NAMALWA (cell line): ENCODE measurements at regions not wholly inside any gene's neighbourhood (a gene's known extent, or its start where the extent isn't known, plus 50 kb on each side); places are given as distances from the start of the nearest gene placed in this dataset.
"Not testable (repeated sequence)": the region's sequence is repeated elsewhere in the genome, so short reads cannot be mapped to it uniquely, and the experiment has no call there.

Experiments used
- DNase-seq: peaks from one replicate; pipeline ENCODE4 v3.0.0-alpha.2; 2015; ENCODE audit warnings: low spot score

- DNase-seq: no peak
Measured at GRCh38 chr9:96064826-96065481, 189.5 kb downstream of the ERCC6L2 start.

DNA sequence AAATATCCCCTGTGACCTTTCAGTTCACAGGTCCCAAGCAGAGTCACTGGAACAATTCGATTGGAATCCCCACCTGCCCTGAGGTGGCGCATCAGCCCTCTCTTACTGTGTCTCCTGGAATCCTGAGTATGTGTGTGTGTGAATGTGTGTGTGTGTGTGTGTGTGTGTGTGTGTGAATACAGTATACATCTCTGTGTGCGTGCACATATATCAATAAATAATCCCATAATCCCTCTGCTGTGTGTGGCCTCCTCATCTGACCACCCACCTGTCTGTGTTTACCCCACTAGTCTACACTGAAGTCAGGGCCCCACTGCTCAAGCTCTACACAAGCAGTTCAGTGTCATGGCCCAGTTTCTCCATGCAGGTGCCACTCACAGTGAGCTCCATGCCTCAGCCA, 187.4 kb downstream of the ERCC6L2 start:
- no peak for DNase-seq

- DNase-seq: no peak
Measured at GRCh38 chr9:96062031-96062430, 186.5 kb downstream of the ERCC6L2 start.

- DNase-seq: peak; percentile 37
Measured at GRCh38 chr9:96061293-96061987, 185.9 kb downstream of the ERCC6L2 start.

GRCh38 chr9:96058218-96058617, 182.7 kb downstream of the ERCC6L2 start:
- DNase-seq: no peak

- no peak for DNase-seq
Measured at GRCh38 chr9:96057155-96057554, 181.7 kb downstream of the ERCC6L2 start.

GRCh38 chr9:96056226-96056625, 180.7 kb downstream of the ERCC6L2 start:
- DNase-seq: no peak

- DNase-seq: not testable (repeated sequence)
Measured at GRCh38 chr9:96054248-96054647, 178.8 kb downstream of the ERCC6L2 start.

GRCh38 chr9:96052686-96053085, 177.2 kb downstream of the ERCC6L2 start:
- no peak for DNase-seq

- peak; percentile 23 for DNase-seq
Measured at GRCh38 chr9:96051423-96051822, 175.9 kb downstream of the ERCC6L2 start.

DNA sequence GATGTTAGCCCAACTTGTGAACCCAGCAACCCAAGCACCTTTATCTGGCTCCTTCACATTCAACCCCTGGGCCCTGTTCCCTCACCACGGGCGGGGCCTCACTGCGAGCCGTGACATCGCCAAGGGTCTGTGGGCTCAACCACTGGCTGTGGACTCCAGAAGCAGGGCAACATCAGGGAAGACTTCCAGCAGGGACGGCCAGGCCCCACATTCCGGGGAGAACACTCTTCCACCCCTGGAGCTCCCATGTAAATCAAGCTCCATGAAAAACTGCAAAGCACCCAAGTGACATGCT, 175.3 kb downstream of the ERCC6L2 start:
- DNase-seq: no peak

DNA sequence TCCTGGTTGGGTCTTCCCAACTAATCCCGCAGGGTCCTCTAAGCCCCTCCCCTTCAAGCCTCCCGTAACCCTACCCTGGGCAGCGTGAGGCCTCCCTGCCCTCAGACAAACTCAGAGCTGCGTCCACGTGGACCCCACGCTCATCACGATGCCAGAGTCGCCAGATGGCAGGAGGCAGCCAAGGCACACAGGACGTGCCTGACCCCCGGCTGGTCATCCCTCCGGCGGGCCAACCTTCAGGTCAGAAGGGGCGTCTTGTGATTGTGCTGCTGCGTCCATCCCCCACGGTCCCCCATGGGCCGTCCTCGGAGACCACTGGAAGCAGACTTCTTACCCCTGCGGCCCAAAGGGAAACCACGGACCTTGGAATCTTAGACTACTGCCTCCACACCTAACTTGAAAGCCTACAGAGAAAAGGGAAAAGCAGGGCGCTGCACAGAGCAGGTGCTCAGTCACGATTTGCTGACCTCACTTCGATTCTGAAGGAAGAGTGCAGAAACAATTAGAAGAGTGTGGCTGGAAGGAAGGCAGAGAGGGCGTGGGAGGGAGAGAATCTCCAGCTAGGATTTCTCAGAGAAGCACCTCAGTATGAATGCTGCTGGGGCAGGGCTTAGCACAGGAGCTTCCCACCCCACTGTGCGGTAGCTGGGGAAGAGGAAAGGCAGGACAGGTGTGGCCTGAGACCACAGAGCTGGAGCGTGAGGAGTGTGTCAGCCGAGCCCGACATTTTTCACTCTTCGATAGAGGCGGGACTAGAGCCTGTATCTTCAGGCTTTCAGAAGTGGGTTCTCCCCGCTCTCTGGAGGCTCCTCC, 174.8 kb downstream of the ERCC6L2 start:
- no peak for DNase-seq

DNA sequence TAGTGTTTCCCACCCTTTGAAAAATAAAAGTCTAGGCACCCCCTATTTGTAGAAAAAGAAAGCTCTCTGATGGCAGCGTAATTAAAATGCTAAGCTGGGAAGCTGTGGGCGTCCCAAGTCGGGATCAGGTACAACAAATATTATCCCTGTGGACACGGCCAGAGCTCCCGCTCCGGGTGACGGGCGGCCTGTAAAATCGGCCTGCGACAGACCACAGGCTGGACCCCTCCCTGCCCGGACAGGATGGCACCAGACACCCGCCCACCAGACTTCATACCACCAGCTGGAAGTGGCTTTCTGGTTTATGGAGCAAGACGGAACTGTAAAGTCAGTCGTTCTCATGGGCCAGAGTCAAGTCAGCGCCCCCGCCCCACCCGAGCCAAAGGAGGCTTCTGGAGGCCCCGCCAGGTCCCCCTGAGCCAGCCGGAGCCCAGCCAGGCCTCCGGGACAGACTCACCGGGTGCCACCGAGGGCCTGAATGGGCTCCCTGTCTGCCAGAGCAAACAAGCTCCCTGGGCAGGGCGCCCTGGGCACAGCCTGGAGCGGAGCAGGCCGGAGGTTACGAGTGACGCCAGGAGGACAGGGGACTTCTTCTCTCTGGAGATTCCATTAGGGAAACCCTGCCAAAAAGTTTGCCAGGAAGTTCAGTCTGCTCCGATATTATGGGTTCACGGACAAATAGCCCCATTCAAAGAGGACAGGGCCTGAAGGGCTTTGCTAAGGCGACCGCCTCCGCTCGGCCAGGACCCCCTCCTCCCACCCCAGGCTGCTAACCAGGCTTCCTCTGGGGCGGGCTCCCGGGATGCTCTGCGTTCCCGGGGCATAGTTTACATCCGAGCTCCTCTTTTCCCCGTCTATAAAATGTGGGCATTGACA, 173.7 kb downstream of the ERCC6L2 start:
- no peak for DNase-seq

- DNase-seq: no peak
Measured at GRCh38 chr9:96048104-96048955, 172.8 kb downstream of the ERCC6L2 start.

- no peak for DNase-seq
Measured at GRCh38 chr9:96047741-96048103, 172.2 kb downstream of the ERCC6L2 start.

DNA sequence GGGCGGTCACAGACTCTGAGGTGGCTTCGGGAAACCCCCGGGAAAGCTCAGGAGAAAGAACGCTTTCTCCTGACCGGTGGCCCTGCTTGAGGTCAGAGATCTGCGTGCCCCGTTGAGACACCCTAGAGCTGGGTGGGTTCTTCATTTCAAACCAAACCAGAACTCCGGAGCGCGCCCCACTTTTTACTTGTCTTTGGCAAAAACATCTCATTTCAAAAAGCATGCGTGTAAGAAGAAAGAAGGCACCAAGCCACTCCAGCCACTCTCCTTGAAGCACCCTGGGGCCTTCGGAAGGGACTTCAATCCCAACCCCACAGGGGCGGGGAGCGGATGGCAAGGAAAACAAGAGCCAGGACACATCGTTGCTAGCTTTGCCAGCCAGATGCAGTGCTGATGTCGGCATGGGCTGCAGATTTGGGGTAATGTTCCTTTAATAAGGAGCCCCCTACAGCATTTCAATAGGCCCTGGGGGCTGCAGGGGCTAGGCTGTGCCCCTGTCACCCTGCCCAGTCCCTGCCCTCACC, 171.7 kb downstream of the ERCC6L2 start:
- DNase-seq: no peak

- DNase-seq: no peak
Measured at GRCh38 chr9:96045811-96046210, 170.3 kb downstream of the ERCC6L2 start.

DNA sequence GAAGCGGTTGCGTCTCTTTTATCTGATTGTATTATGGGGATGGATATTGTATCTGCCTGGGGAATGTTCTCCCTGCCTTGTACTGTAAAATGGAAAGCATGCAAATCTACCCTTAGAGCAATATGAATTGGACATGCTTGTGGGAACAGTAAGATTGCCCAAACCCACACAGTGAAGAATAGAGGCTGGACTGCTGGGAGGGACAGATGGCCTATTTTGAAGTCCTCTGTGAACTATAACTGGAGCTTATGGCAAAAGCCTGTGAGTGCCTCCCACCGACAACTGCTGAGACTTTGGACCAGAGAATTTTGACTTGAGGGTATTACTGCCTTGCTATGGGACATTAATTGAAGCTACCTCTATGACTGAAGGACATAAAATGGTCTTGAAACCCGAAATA, 168.9 kb downstream of the ERCC6L2 start:
- DNase-seq: no peak

DNA sequence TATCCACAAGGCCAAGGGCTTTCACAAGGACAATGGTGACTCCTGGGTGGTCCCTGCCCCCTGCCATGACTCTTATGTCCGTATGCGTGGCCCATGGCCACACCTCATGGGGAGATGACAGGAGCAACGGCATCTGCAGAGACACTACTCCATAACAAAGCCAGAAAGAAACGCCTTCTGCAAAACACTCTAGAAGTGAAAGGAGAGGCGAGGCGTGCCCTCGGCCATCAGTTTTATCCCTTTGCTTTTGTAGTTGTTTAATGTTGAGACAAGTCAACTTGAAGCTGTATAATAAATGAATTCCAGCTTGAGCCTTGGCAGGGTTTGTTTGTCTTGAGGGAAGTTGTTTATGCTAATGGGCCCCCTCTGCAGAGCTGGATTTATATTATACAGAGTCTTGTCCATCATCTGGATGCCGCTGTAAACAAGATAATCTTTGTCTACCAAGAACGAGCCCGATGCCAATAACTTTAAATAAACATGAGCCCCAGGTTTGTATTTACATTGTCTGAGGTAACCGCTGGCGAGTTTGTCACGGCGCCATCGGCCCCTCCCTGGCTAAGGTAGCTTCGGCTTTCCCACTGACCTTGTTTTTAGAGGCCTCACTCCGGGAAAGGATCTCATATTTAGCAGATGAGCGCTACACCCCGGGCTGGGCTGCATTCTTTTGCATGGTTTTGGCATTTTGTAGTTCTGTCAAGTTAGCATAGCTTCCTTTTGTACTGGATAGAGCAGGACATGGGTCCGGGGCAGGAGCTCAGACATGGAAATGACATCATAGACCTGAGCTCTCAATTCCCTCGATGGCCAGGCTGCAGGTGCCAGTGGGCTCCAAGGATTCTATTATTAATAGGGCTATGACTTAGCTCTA, 165.3 kb downstream of the ERCC6L2 start:
- DNase-seq: no peak

- no peak for DNase-seq
Measured at GRCh38 chr9:96038914-96039313, 163.4 kb downstream of the ERCC6L2 start.
